ENCODE measurements at regions not wholly inside any gene's neighbourhood (a gene's known extent, or its start where the extent isn't known, plus 50 kb on each side); places are given as distances from the start of the nearest gene placed in this dataset.

GRCh38 chr5:123681061-123681460 lies 169.1 kb downstream of the CSNK1G3 start:
- TF ChIP-seq POLR2A (IDR thresholded peaks at IDR 0.05) (no peak), CTCF (IDR thresholded peaks at IDR 0.05) (no peak)
